Astrocyte (in vitro differentiated cells and primary cell): ENCODE measurements at regions not wholly inside any gene's neighbourhood (a gene's known extent, or its start where the extent isn't known, plus 50 kb on each side); places are given as distances from the start of the nearest gene placed in this dataset.
A peak's percentile ranks its signal among the peaks of the same experiment; 100 is the strongest.

Experiments used
- DNase-seq: peaks from one replicate; pipeline ENCODE4 v3.0.0-alpha.2; 2010; ENCODE audit warnings: low read depth
- FAIRE-seq: peaks from 2 replicates; lab custom pipeline; 2011; peaks lifted over from hg19 to GRCh38; lab: Jason Lieb, UNC
- H2AFZ ChIP-seq: 2 replicates; pipeline ENCODE4 v1.6.0; 2012; ENCODE audit warnings: low read depth, low read length, inconsistent platforms
- H3K27ac ChIP-seq: 2 replicates; pipeline ENCODE4 v1.5.1; 2011; ENCODE audit warnings: low read depth, low read length, inconsistent platforms
- H3K27me3 ChIP-seq: 2 replicates; pipeline ENCODE4 v1.6.0; 2011; ENCODE audit warnings: low read length, inconsistent platforms; ENCODE audit not compliant: insufficient read depth
- H3K36me3 ChIP-seq: 2 replicates; pipeline ENCODE4 v1.5.1; 2011; ENCODE audit warnings: low read length, inconsistent platforms; ENCODE audit not compliant: insufficient read depth
- H3K4me1 ChIP-seq: 2 replicates; pipeline ENCODE4 v1.5.1; 2011; ENCODE audit warnings: low read length, inconsistent platforms; ENCODE audit not compliant: insufficient read depth
- H3K4me2 ChIP-seq: 2 replicates; pipeline ENCODE4 v1.6.0; 2012; ENCODE audit warnings: low read length, inconsistent platforms
- H3K4me3 ChIP-seq: 2 replicates; pipeline ENCODE4 v1.5.1; 2011; ENCODE audit warnings: low read depth, mild to moderate bottlenecking, low read length, inconsistent platforms; ENCODE audit not compliant: insufficient read depth
- H3K79me2 ChIP-seq: 2 replicates; pipeline ENCODE4 v1.6.0; 2012; ENCODE audit warnings: mild to moderate bottlenecking, low read length, inconsistent platforms; ENCODE audit not compliant: insufficient read depth
- H3K9ac ChIP-seq: 2 replicates; pipeline ENCODE4 v1.6.0; 2012; ENCODE audit warnings: mild to moderate bottlenecking, low read length, inconsistent platforms
- H3K9me3 ChIP-seq: 2 replicates; pipeline ENCODE4 v1.5.1; 2012; ENCODE audit warnings: low read depth, mild to moderate bottlenecking, low read length, inconsistent platforms; ENCODE audit not compliant: insufficient read depth
- H4K20me1 ChIP-seq: 2 replicates; pipeline ENCODE4 v1.6.0; 2012; ENCODE audit warnings: low read length, inconsistent platforms; ENCODE audit not compliant: insufficient read depth
- H3K27ac Mint-ChIP-seq: one replicate; pipeline ENCODE4 v1.8.0; 2021; ENCODE audit warnings: mild to moderate bottlenecking, mixed read lengths; ENCODE audit not compliant: unreplicated experiment
- H3K27me3 Mint-ChIP-seq: one replicate; pipeline ENCODE4 v1.8.0; 2021; ENCODE audit warnings: low read depth, mixed read lengths; ENCODE audit not compliant: unreplicated experiment
- H3K36me3 Mint-ChIP-seq: one replicate; pipeline ENCODE4 v1.8.0; 2021; ENCODE audit warnings: low read depth, mixed read lengths; ENCODE audit not compliant: unreplicated experiment
- H3K4me1 Mint-ChIP-seq: one replicate; pipeline ENCODE4 v1.8.0; 2021; ENCODE audit warnings: low read depth, mixed read lengths; ENCODE audit not compliant: unreplicated experiment
- H3K4me3 Mint-ChIP-seq: one replicate; pipeline ENCODE4 v1.8.0; 2021; ENCODE audit warnings: mild to moderate bottlenecking, moderate library complexity, mixed read lengths; ENCODE audit not compliant: unreplicated experiment
- H3K9me3 Mint-ChIP-seq: one replicate; pipeline ENCODE4 v1.8.0; 2021; ENCODE audit warnings: mild to moderate bottlenecking, mixed read lengths; ENCODE audit not compliant: unreplicated experiment
- CTCF ChIP-seq: IDR thresholded peaks from 2 replicates; pipeline ENCODE4 v1.5.1; 2011; ENCODE audit warnings: low read depth, mild to moderate bottlenecking, inconsistent platforms, low read length, moderate library complexity; ENCODE audit not compliant: insufficient read depth
- EZH2 ChIP-seq: IDR thresholded peaks from 2 replicates; pipeline ENCODE4 v1.6.1; 2012; ENCODE audit warnings: mild to moderate bottlenecking, low read length, inconsistent platforms; ENCODE audit not compliant: insufficient read depth

- no peaks in the 10 kb centered on the region for H3K27me3 ChIP-seq
- H4K20me1 ChIP-seq, result no peaks in the 10 kb centered on the region
- no peak overlapping the region for H3K4me3 Mint-ChIP-seq
- no peaks in the 10 kb centered on the region for H3K9me3 Mint-ChIP-seq
- no peaks in the 10 kb centered on the region for H3K79me2 ChIP-seq
- peaks cover 13% of the 10 kb centered on the region for H3K4me1 Mint-ChIP-seq
- no peaks in the 10 kb centered on the region for H3K27me3 Mint-ChIP-seq
- FAIRE-seq (no peak), DNase-seq (peak; percentile 4)
- peaks cover 1% of the 10 kb centered on the region for H3K36me3 Mint-ChIP-seq
- H3K36me3 ChIP-seq, result no peaks in the 10 kb centered on the region
- H3K9ac ChIP-seq, result no peak overlapping the region
- no peak overlapping the region for H3K4me3 ChIP-seq
- no peak overlapping the region for H3K27ac Mint-ChIP-seq
- H3K9me3 ChIP-seq, result no peaks in the 10 kb centered on the region
- H3K27ac ChIP-seq, result no peak overlapping the region
- no peaks in the 10 kb centered on the region for H3K4me1 ChIP-seq
- H2AFZ ChIP-seq, result no peak overlapping the region
- H3K4me2 ChIP-seq, result no peak overlapping the region
- no peak for TF ChIP-seq CTCF
- no peak for TF ChIP-seq EZH2
Observed at GRCh38 chr14:58977366-58977765, 211.1 kb upstream of the DAAM1 start.

- Mint-ChIP-seq H3K4me1 (peaks cover 13% of the 10 kb centered on the region), H3K36me3 (peaks cover 1% of the 10 kb centered on the region), H3K27ac (no peak overlapping the region), H3K9me3 (no peaks in the 10 kb centered on the region), H3K27me3 (no peaks in the 10 kb centered on the region), H3K4me3 (no peak overlapping the region)
- Histone ChIP-seq H4K20me1 (no peaks in the 10 kb centered on the region), H3K9ac (no peak overlapping the region), H3K27me3 (no peaks in the 10 kb centered on the region), H3K4me2 (no peak overlapping the region), H2AFZ (no peak overlapping the region), H3K4me1 (no peaks in the 10 kb centered on the region), H3K9me3 (no peaks in the 10 kb centered on the region), H3K27ac (no peak overlapping the region), H3K4me3 (no peak overlapping the region), H3K79me2 (no peaks in the 10 kb centered on the region), H3K36me3 (no peaks in the 10 kb centered on the region)
- DNase-seq, result peak; percentile 47
- no peak for FAIRE-seq
- TF ChIP-seq EZH2, result no peak
- TF ChIP-seq CTCF, result no peak
Observed at GRCh38 chr14:58978343-58978742, 210.1 kb upstream of the DAAM1 start.

- H3K79me2 ChIP-seq, result no peaks in the 10 kb centered on the region
- no peaks in the 10 kb centered on the region for H3K27me3 Mint-ChIP-seq
- H2AFZ ChIP-seq, result no peak overlapping the region
- no peak overlapping the region for H3K4me3 Mint-ChIP-seq
- H3K4me1 Mint-ChIP-seq, result peaks cover 13% of the 10 kb centered on the region
- no peaks in the 10 kb centered on the region for H3K36me3 ChIP-seq
- no peak overlapping the region for H3K27ac ChIP-seq
- no peak overlapping the region for H3K9ac ChIP-seq
- no peaks in the 10 kb centered on the region for H3K36me3 Mint-ChIP-seq
- no peak overlapping the region for H3K4me2 ChIP-seq
- no peak for DNase-seq
- no peaks in the 10 kb centered on the region for H3K9me3 Mint-ChIP-seq
- H3K9me3 ChIP-seq, result no peaks in the 10 kb centered on the region
- H3K4me3 ChIP-seq, result no peak overlapping the region
- H4K20me1 ChIP-seq, result no peaks in the 10 kb centered on the region
- H3K27ac Mint-ChIP-seq, result no peak overlapping the region
- H3K27me3 ChIP-seq, result no peaks in the 10 kb centered on the region
- TF ChIP-seq CTCF, result no peak
- TF ChIP-seq EZH2, result no peak
- H3K4me1 ChIP-seq, result no peaks in the 10 kb centered on the region
- FAIRE-seq, result no peak
Observed at GRCh38 chr14:58979325-58979724, 209.1 kb upstream of the DAAM1 start.
